SJSA1 (cell line): ENCODE measurements at regions not wholly inside any gene's neighbourhood (a gene's known extent, or its start where the extent isn't known, plus 50 kb on each side); places are given as distances from the start of the nearest gene placed in this dataset.
A peak's percentile ranks its signal among the peaks of the same experiment; 100 is the strongest.

Experiments used
- DNase-seq, 2 experiments: peaks; one replicate each; pipeline ENCODE4 v3.0.0-alpha.2; 2015 to 2020; ENCODE audit warnings: low spot score in 2 of 2, low read depth in 1 of 2
- H3K27ac ChIP-seq: fragments of 250-450 bp; sonication (Bioruptor Pico); 2 replicates; pipeline ENCODE4 v1.5.1; 2020; ENCODE audit warnings: mild to moderate bottlenecking, moderate library complexity
- H3K27me3 ChIP-seq: fragments of 250-450 bp; sonication (Bioruptor Pico); replicated peaks from 2 replicates; pipeline ENCODE4 v1.5.1; 2020; ENCODE audit warnings: mild to moderate bottlenecking, moderate library complexity
- H3K36me3 ChIP-seq: fragments of 250-450 bp; sonication (Bioruptor Pico); 2 replicates; pipeline ENCODE4 v1.5.1; 2020; ENCODE audit warnings: mild to moderate bottlenecking
- H3K4me1 ChIP-seq: fragments of 250-450 bp; sonication (Bioruptor Pico); replicated peaks from 2 replicates; pipeline ENCODE4 v1.6.1; 2021; ENCODE audit warnings: mild to moderate bottlenecking
- H3K4me3 ChIP-seq: fragments of 250-450 bp; sonication (Bioruptor Pico); 2 replicates; pipeline ENCODE4 v1.5.1; 2020; ENCODE audit warnings: mild to moderate bottlenecking
- H3K9me3 ChIP-seq: fragments of 250-450 bp; sonication (Bioruptor Pico); replicated peaks from 2 replicates; pipeline ENCODE4 v1.5.1; 2020; ENCODE audit warnings: mild to moderate bottlenecking

DNA sequence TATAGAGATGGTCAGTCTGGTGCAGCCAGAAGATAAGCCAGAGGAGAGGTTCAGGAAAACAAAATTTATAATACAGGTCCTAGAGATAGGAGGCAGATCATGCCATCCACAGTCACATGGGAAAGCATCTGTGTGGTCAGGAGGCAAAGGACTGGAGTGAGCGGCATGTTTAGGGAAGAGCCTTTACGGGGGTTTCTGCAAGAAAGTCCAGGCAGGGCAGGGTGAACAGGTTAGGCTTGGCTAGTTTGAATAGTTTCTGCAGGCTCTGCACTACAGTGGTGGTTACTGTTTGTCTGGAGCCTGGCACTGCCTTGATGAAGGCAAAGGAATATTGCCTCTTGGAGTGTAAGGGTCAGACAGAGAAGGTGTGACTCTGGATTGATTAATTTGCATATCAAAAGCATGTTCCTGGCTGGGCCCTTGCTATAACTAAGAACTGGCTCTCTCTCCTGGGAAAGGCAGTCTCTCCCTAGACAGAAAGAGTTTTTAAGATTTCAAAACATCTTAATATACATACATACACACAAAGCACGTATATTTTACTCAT is 1034.7 kb upstream of the CHAC2 start:
- DNase-seq, result no peak
- Histone ChIP-seq H3K4me1 (no peaks in the 10 kb centered on the region), H3K9me3 (peaks cover 4% of the 10 kb centered on the region), H3K36me3 (no peaks in the 10 kb centered on the region), H3K4me3 (no peak overlapping the region), H3K27ac (no peak overlapping the region), H3K27me3 (no peaks in the 10 kb centered on the region)

DNA sequence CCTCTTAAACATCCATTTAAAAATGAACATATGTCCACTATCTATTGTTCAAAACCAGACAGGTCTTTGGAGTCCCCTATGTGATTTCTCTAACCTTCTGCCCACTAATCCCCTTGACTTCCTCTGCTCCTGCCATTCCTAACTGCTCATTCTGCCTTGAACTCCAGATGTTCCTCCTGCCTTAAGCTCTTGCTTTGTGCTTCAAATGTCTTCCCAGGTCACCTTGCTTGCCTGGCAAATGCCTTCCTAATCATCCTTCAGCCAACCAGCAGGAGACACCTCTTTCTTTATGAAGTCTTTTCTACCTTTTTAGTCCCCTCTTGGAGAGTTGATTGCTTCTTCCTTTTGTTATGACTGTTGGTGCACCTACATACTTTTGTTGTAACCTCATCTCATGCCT is 1043.0 kb upstream of the CHAC2 start:
- Histone ChIP-seq H3K27ac (no peak overlapping the region), H3K4me1 (no peaks in the 10 kb centered on the region), H3K27me3 (no peaks in the 10 kb centered on the region), H3K36me3 (no peaks in the 10 kb centered on the region), H3K4me3 (no peak overlapping the region), H3K9me3 (peaks cover 4% of the 10 kb centered on the region; the same call in 1 of the 2 replicates)
- DNase-seq, result no peak

GRCh38 chr2:52717836-52718235 is 1049.8 kb upstream of the CHAC2 start:
- Histone ChIP-seq H3K4me3 (no peak overlapping the region), H3K36me3 (no peaks in the 10 kb centered on the region), H3K9me3 (no peaks in the 10 kb centered on the region), H3K4me1 (no peaks in the 10 kb centered on the region), H3K27ac (no peak overlapping the region), H3K27me3 (no peaks in the 10 kb centered on the region)
- DNase-seq, result no peak

DNA sequence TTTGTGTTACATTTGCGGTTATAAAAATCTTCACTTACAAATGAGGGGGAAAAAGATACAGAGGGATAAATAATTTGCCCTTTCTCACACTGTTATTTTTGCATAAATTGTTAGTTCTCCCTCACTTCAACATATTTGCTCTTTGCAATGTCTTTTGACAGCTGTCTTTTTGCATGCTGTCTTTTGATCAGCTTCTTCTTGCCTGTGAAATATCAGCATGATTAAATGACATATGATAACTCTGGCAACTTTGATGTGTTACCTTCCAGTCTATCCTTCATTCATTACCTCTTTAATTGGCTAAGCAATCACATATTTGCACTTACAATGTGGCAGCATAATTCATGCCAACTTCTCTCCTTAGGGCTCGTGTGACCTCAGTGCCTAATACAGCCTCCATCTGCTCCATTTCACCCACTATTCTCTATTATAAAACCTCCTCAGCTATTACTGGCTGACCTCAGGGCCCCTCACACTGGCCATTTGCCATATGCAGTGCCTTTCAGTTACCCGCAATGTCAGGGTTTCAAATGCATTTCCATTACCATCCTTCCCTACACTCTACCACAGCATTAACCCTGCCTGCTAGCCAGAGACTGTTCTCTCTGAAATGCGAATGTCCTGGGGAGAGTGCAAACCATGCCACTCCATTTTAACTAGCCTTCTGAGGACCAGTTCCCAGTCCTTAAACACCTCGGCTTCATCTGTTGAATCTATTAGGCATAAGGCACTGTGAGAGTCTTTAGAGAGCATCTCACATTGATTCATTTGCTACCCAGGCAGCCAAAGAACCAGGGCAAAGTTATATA is 1056.6 kb upstream of the CHAC2 start:
- H3K27me3 ChIP-seq, result no peaks in the 10 kb centered on the region
- DNase-seq, result no peak
- H3K27ac ChIP-seq, result no peak overlapping the region
- H3K4me1 ChIP-seq, result no peaks in the 10 kb centered on the region
- no peaks in the 10 kb centered on the region for H3K36me3 ChIP-seq
- H3K9me3 ChIP-seq, result no peaks in the 10 kb centered on the region
- H3K4me3 ChIP-seq, result no peak overlapping the region

DNA sequence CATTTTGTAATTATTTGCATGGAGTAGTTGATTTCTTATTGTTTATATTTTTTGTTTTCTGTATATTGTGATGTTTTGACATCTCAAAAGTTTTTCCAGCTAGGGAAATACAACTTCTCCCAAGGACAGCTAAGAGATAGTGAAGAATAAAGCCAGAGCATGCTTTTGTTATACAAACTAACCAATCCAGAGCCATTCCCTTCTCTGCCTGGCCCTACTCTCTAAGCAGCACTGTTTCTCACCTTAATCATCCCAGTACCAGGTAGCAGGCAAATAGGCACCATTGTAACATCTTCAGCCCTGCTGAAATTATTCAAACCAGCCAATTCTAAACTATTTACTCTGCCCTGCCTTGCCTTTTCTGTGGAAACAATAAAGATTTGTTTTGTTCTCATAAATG is 1063.4 kb upstream of the CHAC2 start:
- Histone ChIP-seq H3K4me3 (no peak overlapping the region), H3K27ac (no peak overlapping the region), H3K27me3 (no peaks in the 10 kb centered on the region), H3K4me1 (no peaks in the 10 kb centered on the region), H3K9me3 (no peaks in the 10 kb centered on the region), H3K36me3 (no peaks in the 10 kb centered on the region)
- DNase-seq, result no peak

DNA sequence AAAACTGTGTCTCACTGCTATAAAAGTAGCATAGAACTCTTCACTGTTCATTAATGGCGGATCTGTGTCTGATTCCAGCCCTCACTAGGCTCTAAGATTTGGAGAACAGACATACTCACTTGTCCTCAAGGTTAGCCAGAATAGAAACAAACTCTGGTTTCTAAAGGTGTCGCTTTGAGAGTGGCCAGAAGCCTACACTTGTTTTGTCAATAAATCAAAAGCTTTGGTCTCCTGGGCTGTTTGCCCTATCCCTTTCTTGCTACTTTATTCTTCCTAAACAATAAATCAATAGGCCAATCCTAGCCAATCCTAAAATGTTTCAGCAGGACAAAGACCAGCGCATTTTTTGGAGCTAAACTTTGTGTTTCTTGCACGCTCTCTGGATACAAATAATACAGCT is 1064.6 kb upstream of the CHAC2 start:
- H3K4me3 ChIP-seq, result no peak overlapping the region
- DNase-seq, result no peak
- H3K9me3 ChIP-seq, result no peaks in the 10 kb centered on the region
- H3K4me1 ChIP-seq, result no peaks in the 10 kb centered on the region
- no peaks in the 10 kb centered on the region for H3K36me3 ChIP-seq
- H3K27me3 ChIP-seq, result no peaks in the 10 kb centered on the region
- no peak overlapping the region for H3K27ac ChIP-seq

- DNase-seq, result no peak
- Histone ChIP-seq H3K27me3 (no peaks in the 10 kb centered on the region), H3K27ac (no peak overlapping the region), H3K4me3 (no peak overlapping the region), H3K4me1 (no peaks in the 10 kb centered on the region), H3K9me3 (no peaks in the 10 kb centered on the region), H3K36me3 (no peaks in the 10 kb centered on the region)
These were observed 1069.2 kb upstream of the CHAC2 start for GRCh38 chr2:52698408-52698807.

GRCh38 chr2:52697690-52698089 is 1069.9 kb upstream of the CHAC2 start:
- no peaks in the 10 kb centered on the region for H3K4me1 ChIP-seq
- H3K9me3 ChIP-seq, result no peaks in the 10 kb centered on the region
- no peak overlapping the region for H3K4me3 ChIP-seq
- H3K27ac ChIP-seq, result no peak overlapping the region
- no peaks in the 10 kb centered on the region for H3K36me3 ChIP-seq
- H3K27me3 ChIP-seq, result no peaks in the 10 kb centered on the region
- no peak for DNase-seq

DNA sequence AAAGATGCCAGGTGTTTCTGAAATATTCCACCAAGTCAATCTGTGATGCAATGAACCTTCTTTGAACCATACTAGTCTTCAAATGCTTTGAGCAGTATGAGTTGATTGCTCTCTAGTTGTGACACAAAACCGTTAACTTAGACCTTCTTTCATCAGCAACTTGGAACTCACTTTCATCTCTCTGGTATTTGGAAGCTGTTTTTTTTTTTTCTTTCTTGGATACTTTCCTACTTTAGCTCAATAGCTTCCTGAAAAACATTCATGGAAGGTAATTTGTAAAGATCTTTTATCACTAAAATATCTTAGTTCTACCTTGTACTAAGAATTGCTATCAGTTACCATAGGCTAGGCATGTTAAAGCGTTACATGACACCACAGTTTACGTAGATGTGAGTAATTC is 1071.9 kb upstream of the CHAC2 start:
- no peaks in the 10 kb centered on the region for H3K9me3 ChIP-seq
- H3K27me3 ChIP-seq, result no peaks in the 10 kb centered on the region
- H3K36me3 ChIP-seq, result no peaks in the 10 kb centered on the region
- DNase-seq, result no peak
- H3K27ac ChIP-seq, result no peak overlapping the region
- no peaks in the 10 kb centered on the region for H3K4me1 ChIP-seq
- H3K4me3 ChIP-seq, result no peak overlapping the region

GRCh38 chr2:52686935-52687334 is 1080.7 kb upstream of the CHAC2 start:
- no peaks in the 10 kb centered on the region for H3K36me3 ChIP-seq
- no peaks in the 10 kb centered on the region for H3K4me1 ChIP-seq
- H3K27me3 ChIP-seq, result no peaks in the 10 kb centered on the region
- no peak overlapping the region for H3K27ac ChIP-seq
- no peak for DNase-seq
- no peaks in the 10 kb centered on the region; the same call in 1 of the 2 replicates for H3K9me3 ChIP-seq
- no peak overlapping the region for H3K4me3 ChIP-seq

DNA sequence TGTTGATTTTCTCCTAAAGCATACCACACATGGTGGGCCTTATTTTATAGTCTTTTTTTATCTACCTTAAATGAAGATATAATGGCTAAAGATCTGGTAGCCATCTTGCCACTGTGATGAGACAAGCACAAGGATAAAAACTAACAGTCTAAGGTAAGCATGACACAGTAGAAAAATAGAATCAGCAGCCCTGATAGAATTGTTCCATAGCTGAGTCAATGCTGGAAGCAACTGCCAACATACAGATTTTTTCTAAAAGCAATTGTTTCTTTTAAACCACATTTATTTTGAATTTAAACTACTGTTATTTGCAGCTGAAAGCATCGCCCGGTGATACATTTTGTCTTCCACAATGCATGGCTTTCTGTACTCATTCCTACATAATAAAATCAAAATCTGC is 1091.5 kb upstream of the CHAC2 start:
- Histone ChIP-seq H3K4me3 (no peak overlapping the region), H3K36me3 (no peaks in the 10 kb centered on the region), H3K27me3 (no peaks in the 10 kb centered on the region), H3K4me1 (no peaks in the 10 kb centered on the region), H3K27ac (no peak overlapping the region), H3K9me3 (no peaks in the 10 kb centered on the region)
- DNase-seq, result no peak

GRCh38 chr2:52668724-52669123 is 1098.9 kb upstream of the CHAC2 start:
- no peaks in the 10 kb centered on the region for H3K27me3 ChIP-seq
- H3K27ac ChIP-seq, result no peak overlapping the region
- H3K9me3 ChIP-seq, result no peaks in the 10 kb centered on the region; the same call in 1 of the 2 replicates
- DNase-seq, result no peak
- no peaks in the 10 kb centered on the region for H3K4me1 ChIP-seq
- no peaks in the 10 kb centered on the region for H3K36me3 ChIP-seq
- no peak overlapping the region for H3K4me3 ChIP-seq

DNA sequence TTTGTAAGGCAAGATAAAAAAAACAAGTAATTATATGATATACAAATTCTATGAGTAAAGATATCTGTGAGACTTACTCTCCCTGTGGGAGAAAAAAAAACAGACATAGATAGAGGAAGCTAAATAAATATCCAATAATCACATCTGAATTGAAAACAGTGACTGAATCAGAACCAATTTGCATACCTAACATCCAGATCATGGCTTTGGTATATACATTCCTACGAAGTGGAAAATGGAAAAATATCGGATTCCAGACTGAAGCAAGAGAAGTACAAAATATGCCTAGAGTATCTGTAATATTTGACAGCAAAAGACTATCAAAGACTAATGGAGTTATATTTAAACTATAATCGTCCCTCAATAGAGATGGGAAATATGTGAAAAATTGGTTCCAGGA is 1108.1 kb upstream of the CHAC2 start:
- no peak for DNase-seq
- H3K27me3 ChIP-seq, result no peaks in the 10 kb centered on the region
- H3K4me1 ChIP-seq, result peaks cover 4% of the 10 kb centered on the region
- H3K4me3 ChIP-seq, result no peak overlapping the region
- H3K36me3 ChIP-seq, result no peaks in the 10 kb centered on the region
- no peak overlapping the region for H3K27ac ChIP-seq
- H3K9me3 ChIP-seq, result no peaks in the 10 kb centered on the region; the same call in 1 of the 2 replicates

- Histone ChIP-seq H3K4me1 (peaks cover 4% of the 10 kb centered on the region), H3K27ac (no peak overlapping the region), H3K27me3 (no peaks in the 10 kb centered on the region), H3K4me3 (no peak overlapping the region), H3K36me3 (no peaks in the 10 kb centered on the region), H3K9me3 (no peaks in the 10 kb centered on the region; the same call in 1 of the 2 replicates)
- DNase-seq, result peak in 1 of 2 experiments; percentile 54
These were observed 1109.0 kb upstream of the CHAC2 start for GRCh38 chr2:52658598-52658997.
